IPS-20b (cell line): ENCODE measurements at regions not wholly inside any gene's neighbourhood (a gene's known extent, or its start where the extent isn't known, plus 50 kb on each side); places are given as distances from the start of the nearest gene placed in this dataset.

Experiments
- H3K27ac ChIP-seq: one replicate; pipeline ENCODE4 v1.5.1; 2013; ENCODE audit warnings: low read length
- H3K27me3 ChIP-seq: 2 replicates; pipeline ENCODE4 v1.6.1; 2013; ENCODE audit warnings: mild to moderate bottlenecking, low read length, inconsistent platforms; ENCODE audit not compliant: insufficient read depth
- H3K36me3 ChIP-seq: 2 replicates; pipeline ENCODE4 v1.6.1; 2013; ENCODE audit warnings: low read depth, mild to moderate bottlenecking, inconsistent platforms, low read length, moderate library complexity; ENCODE audit not compliant: insufficient read depth
- H3K4me1 ChIP-seq: 2 replicates; pipeline ENCODE4 v1.6.1; 2013; ENCODE audit warnings: mild to moderate bottlenecking, control low read depth, inconsistent platforms, low read length, moderate library complexity; ENCODE audit not compliant: insufficient read depth
- H3K4me3 ChIP-seq: 2 replicates; pipeline ENCODE4 v1.5.1; 2013; ENCODE audit warnings: mild to moderate bottlenecking, low read length, inconsistent platforms
- H3K9ac ChIP-seq: 2 replicates; pipeline ENCODE4 v1.6.1; 2013; ENCODE audit warnings: low read depth, mild to moderate bottlenecking, inconsistent platforms, low read length, moderate library complexity
- H3K9me3 ChIP-seq: 2 replicates; pipeline ENCODE4 v1.6.1; 2013; ENCODE audit warnings: mild to moderate bottlenecking, low read depth, low read length, inconsistent platforms; ENCODE audit not compliant: insufficient read depth

GRCh38 chr7:52877240-52877639, 158.2 kb upstream of the POM121L12 start:
- no peak overlapping the region for H3K4me3 ChIP-seq
- no peaks in the 10 kb centered on the region for H3K9me3 ChIP-seq
- H3K27ac ChIP-seq, result no peak overlapping the region
- no peaks in the 10 kb centered on the region for H3K36me3 ChIP-seq
- H3K4me1 ChIP-seq, result no peaks in the 10 kb centered on the region
- no peak overlapping the region for H3K9ac ChIP-seq
- H3K27me3 ChIP-seq, result no peaks in the 10 kb centered on the region

GRCh38 chr7:52876402-52876801, 159.0 kb upstream of the POM121L12 start:
- Histone ChIP-seq H3K36me3 (no peaks in the 10 kb centered on the region), H3K27me3 (no peaks in the 10 kb centered on the region), H3K4me1 (no peaks in the 10 kb centered on the region), H3K9me3 (no peaks in the 10 kb centered on the region), H3K4me3 (no peak overlapping the region), H3K9ac (no peak overlapping the region), H3K27ac (no peak overlapping the region)

- H3K9ac ChIP-seq, result no peak overlapping the region
- no peaks in the 10 kb centered on the region for H3K36me3 ChIP-seq
- H3K27me3 ChIP-seq, result no peaks in the 10 kb centered on the region
- H3K4me1 ChIP-seq, result no peaks in the 10 kb centered on the region
- H3K4me3 ChIP-seq, result no peak overlapping the region
- peaks cover 11% of the 10 kb centered on the region; the same call in 1 of the 2 replicates for H3K9me3 ChIP-seq
- H3K27ac ChIP-seq, result no peak overlapping the region
These were observed 171.8 kb upstream of the POM121L12 start for GRCh38 chr7:52863652-52864051.

GRCh38 chr7:52862321-52862720, 173.1 kb upstream of the POM121L12 start:
- Histone ChIP-seq H3K36me3 (no peaks in the 10 kb centered on the region), H3K9me3 (peaks cover 11% of the 10 kb centered on the region; the same call in 1 of the 2 replicates), H3K27ac (no peak overlapping the region), H3K27me3 (no peaks in the 10 kb centered on the region), H3K9ac (no peak overlapping the region), H3K4me3 (no peak overlapping the region), H3K4me1 (no peaks in the 10 kb centered on the region)

GRCh38 chr7:52857367-52857766, 178.1 kb upstream of the POM121L12 start:
- Histone ChIP-seq H3K4me3 (no peak overlapping the region), H3K9ac (no peak overlapping the region), H3K27ac (no peak overlapping the region), H3K36me3 (no peaks in the 10 kb centered on the region), H3K4me1 (no peaks in the 10 kb centered on the region), H3K27me3 (no peaks in the 10 kb centered on the region), H3K9me3 (no peaks in the 10 kb centered on the region)

GRCh38 chr7:52854681-52855080, 180.8 kb upstream of the POM121L12 start:
- Histone ChIP-seq H3K4me1 (no peaks in the 10 kb centered on the region), H3K27ac (no peak overlapping the region)

GRCh38 chr7:52851547-52851946, 183.9 kb upstream of the POM121L12 start:
- Histone ChIP-seq H3K4me3 (no peak overlapping the region), H3K9me3 (no peaks in the 10 kb centered on the region), H3K36me3 (no peaks in the 10 kb centered on the region), H3K9ac (no peak overlapping the region), H3K27ac (no peak overlapping the region), H3K27me3 (no peaks in the 10 kb centered on the region), H3K4me1 (no peaks in the 10 kb centered on the region)

More at GRCh38 chr7:52854681-52855080, 180.8 kb upstream of the POM121L12 start:
- no peaks in the 10 kb centered on the region for H3K36me3 ChIP-seq
- no peaks in the 10 kb centered on the region for H3K9me3 ChIP-seq
- H3K27me3 ChIP-seq, result no peaks in the 10 kb centered on the region
- H3K4me3 ChIP-seq, result no peak overlapping the region
- H3K9ac ChIP-seq, result no peak overlapping the region

GRCh38 chr7:52843436-52843835, 192.0 kb upstream of the POM121L12 start:
- no peaks in the 10 kb centered on the region for H3K9me3 ChIP-seq
- no peak overlapping the region for H3K4me3 ChIP-seq
- H3K9ac ChIP-seq, result no peak overlapping the region
- no peaks in the 10 kb centered on the region for H3K27me3 ChIP-seq
- no peaks in the 10 kb centered on the region for H3K36me3 ChIP-seq
- H3K27ac ChIP-seq, result no peak overlapping the region
- no peaks in the 10 kb centered on the region for H3K4me1 ChIP-seq

- Histone ChIP-seq H3K9ac (no peak overlapping the region), H3K27me3 (no peaks in the 10 kb centered on the region), H3K36me3 (no peaks in the 10 kb centered on the region), H3K4me3 (no peak overlapping the region), H3K4me1 (no peaks in the 10 kb centered on the region), H3K9me3 (no peaks in the 10 kb centered on the region), H3K27ac (no peak overlapping the region)
These were observed 193.1 kb upstream of the POM121L12 start for GRCh38 chr7:52842202-52842900.

GRCh38 chr7:52838981-52839411, 196.4 kb upstream of the POM121L12 start:
- Histone ChIP-seq H3K36me3 (no peaks in the 10 kb centered on the region), H3K4me3 (no peak overlapping the region), H3K27me3 (no peaks in the 10 kb centered on the region), H3K4me1 (no peaks in the 10 kb centered on the region), H3K27ac (no peak overlapping the region), H3K9me3 (no peaks in the 10 kb centered on the region), H3K9ac (no peak overlapping the region)

- Histone ChIP-seq H3K27me3 (no peaks in the 10 kb centered on the region), H3K36me3 (no peaks in the 10 kb centered on the region), H3K27ac (no peak overlapping the region), H3K4me3 (no peak overlapping the region), H3K9ac (no peak overlapping the region), H3K4me1 (no peaks in the 10 kb centered on the region), H3K9me3 (no peaks in the 10 kb centered on the region)
These were observed 204.1 kb upstream of the POM121L12 start for GRCh38 chr7:52831321-52831720.

GRCh38 chr7:52830801-52831200, 204.6 kb upstream of the POM121L12 start:
- no peaks in the 10 kb centered on the region for H3K4me1 ChIP-seq
- H3K36me3 ChIP-seq, result no peaks in the 10 kb centered on the region
- H3K27me3 ChIP-seq, result no peaks in the 10 kb centered on the region
- no peaks in the 10 kb centered on the region for H3K9me3 ChIP-seq
- H3K9ac ChIP-seq, result no peak overlapping the region
- no peak overlapping the region for H3K4me3 ChIP-seq
- H3K27ac ChIP-seq, result no peak overlapping the region
